Activated naive CD4-positive, alpha-beta T cell (primary cell): ENCODE measurements at regions not wholly inside any gene's neighbourhood (a gene's known extent, or its start where the extent isn't known, plus 50 kb on each side); places are given as distances from the start of the nearest gene placed in this dataset.
"Not testable (repeated sequence)": the region's sequence is repeated elsewhere in the genome, so short reads cannot be mapped to it uniquely, and the experiment has no call there.

ENCODE experiments used
- DNase-seq, 4 experiments: peaks; one replicate each; lab custom pipeline; 2025; lab: John Stamatoyannopoulos, UW

- DNase-seq: no peak
Observed at GRCh38 chr5:135279328-135279727, 119.7 kb downstream of the MACROH2A1 start.

DNA sequence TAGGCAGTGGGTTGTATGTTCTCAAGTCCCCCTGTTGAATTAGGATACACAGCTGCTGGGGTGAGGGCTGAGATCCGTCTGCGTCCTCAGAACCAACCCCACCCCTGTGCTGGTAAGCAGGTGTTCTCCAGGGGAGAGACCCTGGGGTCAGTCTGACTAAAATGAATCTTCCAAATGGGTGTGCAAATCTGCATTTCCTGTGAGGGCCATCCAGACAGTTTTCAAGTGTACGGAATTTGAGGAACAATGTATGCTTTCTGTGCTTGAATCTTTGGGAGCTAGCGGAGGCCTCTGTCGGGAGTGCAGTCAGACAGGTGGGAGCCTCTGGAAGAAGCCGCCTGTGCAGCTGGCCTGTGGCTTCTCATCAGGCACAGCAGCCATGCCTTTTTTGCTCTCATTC is 122.9 kb downstream of the MACROH2A1 start:
- no peak for DNase-seq

DNA sequence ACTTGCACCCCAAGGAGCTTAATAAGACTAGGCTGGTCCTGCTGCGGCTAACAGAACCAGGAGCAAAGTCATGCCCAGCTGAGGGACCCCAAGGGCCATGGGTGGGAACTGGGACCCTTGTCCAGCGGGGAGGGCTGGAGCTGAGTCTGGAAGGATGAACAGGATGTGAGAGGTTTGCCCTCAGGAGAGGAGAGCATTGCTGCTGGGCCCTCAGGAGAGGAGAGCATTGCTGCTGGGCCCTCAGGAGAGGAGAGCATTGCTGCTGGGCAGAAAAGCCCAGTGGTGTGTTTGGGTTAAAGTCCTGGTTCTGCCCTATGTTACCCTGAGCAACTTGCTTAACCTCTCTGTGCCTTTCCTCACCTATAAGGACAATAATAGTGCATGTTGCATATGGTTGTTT is 125.8 kb downstream of the MACROH2A1 start:
- DNase-seq: no peak

GRCh38 chr5:135272311-135272805 is 126.7 kb downstream of the MACROH2A1 start:
- DNase-seq: no peak

DNA sequence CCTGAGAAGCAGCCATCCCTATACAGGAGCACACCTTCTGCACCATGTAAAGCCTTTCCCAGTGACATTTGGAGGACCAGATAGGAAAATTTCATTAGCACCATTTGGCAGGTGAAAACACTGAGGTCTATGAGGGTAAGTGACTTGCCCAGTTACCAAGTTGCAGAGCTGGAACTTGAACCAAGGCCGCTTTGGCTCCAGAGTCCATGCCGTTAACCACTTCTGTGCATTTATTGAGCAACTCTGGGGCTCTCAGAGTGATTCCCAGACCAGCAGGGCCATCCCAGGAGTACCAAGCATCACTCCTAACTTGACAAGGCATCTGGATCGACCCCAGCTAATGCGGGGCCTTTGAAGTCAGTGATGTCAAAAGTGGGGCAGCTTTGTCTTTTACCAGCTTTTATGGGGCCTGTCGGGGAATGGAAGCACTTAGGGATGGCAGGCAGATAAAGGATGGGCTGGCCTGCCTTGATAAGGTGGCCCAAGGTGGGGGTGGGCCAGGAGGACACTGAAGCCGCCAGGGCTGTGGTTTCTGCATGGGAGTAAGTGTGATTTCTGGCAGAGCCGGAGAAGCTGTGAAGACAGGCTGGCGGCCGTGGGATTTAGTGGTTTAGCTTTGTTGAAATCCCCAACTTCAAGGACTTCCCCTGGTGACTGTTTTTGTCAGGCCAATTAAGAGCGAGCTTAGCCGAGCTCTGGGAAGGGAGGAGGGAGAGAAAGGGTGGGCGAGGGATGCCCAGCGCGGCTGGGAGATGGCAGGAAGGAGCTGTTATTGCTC is 127.3 kb downstream of the MACROH2A1 start:
- no peak for DNase-seq

GRCh38 chr5:135269931-135270421 is 129.1 kb downstream of the MACROH2A1 start:
- DNase-seq: no peak

GRCh38 chr5:135269199-135269598 is 129.8 kb downstream of the MACROH2A1 start:
- DNase-seq: no peak

- DNase-seq: no peak
Observed at GRCh38 chr5:135266975-135267374, 132.1 kb downstream of the MACROH2A1 start.

- no peak for DNase-seq
Observed at GRCh38 chr5:135266303-135266635, 132.8 kb downstream of the MACROH2A1 start.

DNA sequence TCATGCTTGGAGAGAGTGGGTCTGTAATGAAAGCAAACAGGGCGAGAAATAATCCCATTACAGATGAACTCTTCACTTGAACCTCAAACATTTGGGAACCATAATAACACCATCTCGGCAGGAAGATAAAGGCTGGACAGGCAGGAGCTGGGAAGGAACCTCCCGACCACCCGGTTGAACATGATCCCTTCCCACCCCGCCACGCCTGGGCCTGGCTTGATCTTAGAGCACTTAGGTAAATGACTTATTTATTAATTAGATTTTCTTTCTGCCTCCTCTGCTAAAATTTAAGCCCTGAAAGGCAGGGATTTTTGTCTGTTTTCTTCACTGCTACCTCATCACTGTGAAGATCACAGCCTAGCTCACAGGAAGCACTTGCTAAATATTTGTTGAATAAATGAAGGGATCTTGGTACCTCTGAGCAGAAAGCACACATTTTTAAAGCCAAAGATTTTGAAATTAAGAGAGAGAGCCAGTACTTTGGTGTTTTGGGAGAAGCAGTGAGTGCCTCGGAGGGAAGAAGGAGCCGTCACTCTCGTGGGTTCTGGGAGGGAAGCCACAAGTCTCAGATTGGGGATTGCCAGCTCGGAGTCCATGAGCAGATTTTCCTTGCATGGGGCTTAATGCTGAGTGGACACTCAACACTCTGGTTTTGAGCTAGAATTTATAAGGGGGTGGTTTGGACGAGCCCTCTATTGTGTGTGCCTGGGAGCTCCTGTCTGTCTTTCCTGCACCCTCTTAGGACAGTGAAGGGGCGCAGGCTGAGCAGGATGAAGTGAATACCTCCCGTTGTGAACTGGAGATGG is 133.3 kb downstream of the MACROH2A1 start:
- no peak for DNase-seq

DNA sequence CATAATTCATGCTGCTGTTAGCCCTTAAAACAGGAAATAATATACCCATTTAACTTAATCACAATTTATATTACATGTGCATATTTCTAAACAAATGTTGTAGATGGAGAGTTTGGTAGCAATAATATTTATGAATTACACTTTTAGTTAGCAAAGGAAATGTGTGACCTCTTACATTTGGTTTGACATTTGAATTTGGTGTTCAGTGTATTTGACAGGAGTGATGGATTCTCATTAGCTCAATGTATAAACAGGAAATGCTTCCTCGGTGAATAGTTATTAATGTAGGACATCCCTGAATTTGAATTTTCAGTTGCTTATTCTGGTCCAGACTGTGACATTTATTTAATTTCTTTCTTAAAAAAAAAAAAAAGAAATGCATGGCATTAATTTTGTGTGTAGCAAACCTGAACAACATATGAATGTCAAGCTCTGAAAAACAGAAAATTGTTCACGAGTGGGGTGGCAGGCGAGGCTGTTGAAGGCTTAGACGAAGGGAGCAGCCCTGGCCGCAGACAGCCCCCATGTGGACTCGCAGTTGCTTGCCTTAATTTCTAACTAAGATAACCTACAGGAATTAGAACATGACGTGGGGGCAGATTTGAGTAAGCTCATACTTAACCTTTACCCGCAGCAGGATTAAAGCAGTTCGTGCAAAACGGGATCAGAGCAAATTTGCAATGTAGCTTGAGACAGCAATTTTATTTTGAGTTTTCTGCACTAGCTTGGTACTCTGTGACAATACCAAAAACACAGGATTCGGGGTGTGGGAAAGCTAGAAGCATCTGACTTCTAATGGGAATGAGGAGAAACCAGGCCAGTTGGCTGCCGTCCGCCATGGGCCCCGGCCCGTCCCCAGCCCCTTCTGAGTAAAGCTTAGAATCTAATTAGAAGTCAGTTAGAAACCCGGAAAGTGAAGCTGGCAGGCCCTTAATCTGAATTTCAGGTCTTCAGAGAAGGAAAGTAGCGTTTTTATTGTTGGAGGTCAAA is 134.3 kb downstream of the MACROH2A1 start:
- no peak for DNase-seq

- no peak for DNase-seq
Observed at GRCh38 chr5:135263022-135263668, 135.9 kb downstream of the MACROH2A1 start.

GRCh38 chr5:135262364-135262763 is 136.7 kb downstream of the MACROH2A1 start:
- no peak for DNase-seq

DNA sequence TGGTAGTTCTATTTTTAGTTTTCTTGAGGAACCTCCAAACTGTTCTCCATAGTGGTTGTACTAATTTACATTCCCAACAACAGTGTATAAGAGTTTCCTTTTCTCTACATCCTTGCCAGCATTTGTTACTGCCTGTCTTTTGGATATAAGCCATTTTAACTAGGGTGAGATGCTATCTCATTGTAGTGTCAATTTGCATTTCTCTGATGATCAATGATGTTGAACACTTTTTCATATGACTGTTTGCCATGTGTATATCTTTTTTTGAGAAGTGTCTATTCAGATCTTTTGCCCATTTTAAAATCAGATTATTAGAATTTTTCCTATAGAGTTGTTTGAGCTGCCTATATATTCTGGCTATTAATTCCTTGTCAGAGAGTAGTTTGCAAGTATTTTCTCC is 138.9 kb downstream of the MACROH2A1 start:
- DNase-seq: not testable (repeated sequence)

- DNase-seq: no peak
Observed at GRCh38 chr5:135255461-135256178, 143.4 kb downstream of the MACROH2A1 start.

- no peak for DNase-seq
Observed at GRCh38 chr5:135254183-135254582, 144.8 kb downstream of the MACROH2A1 start.

GRCh38 chr5:135253601-135254178 is 145.3 kb downstream of the MACROH2A1 start:
- DNase-seq: no peak

- no peak for DNase-seq
Observed at GRCh38 chr5:135251093-135251492, 147.9 kb downstream of the MACROH2A1 start.

- DNase-seq: no peak
Observed at GRCh38 chr5:135250671-135251070, 148.4 kb downstream of the MACROH2A1 start.

DNA sequence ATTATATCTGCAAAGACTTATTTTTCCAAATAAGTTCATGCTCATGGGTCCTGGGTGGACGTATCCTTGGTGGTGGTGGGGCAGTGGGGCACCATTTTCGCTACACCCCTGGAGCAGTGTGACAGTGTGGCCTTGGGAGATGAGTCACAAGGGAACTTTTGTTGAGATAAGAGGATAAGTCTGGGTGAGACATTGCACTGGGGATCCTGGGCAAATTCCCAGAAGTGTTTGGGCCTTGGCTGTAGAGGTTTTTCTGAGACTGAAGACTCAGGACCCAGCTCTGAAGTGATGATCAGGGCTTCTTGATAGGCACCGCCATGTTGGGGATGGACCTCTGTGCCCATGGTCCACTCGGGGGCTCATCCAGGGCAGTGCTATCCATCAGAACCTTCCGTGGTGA is 149.4 kb downstream of the MACROH2A1 start:
- DNase-seq: no peak
